ENCODE measurements at regions not wholly inside any gene's neighbourhood (a gene's known extent, or its start where the extent isn't known, plus 50 kb on each side); places are given as distances from the start of the nearest gene placed in this dataset.

- no peak for DNase-seq
Measured at GRCh38 chr20:48571949-48572847, 255.6 kb downstream of the PREX1 start.

GRCh38 chr20:48569679-48570078 lies 258.1 kb downstream of the PREX1 start:
- DNase-seq, result no peak

GRCh38 chr20:48568520-48568919 lies 259.3 kb downstream of the PREX1 start:
- no peak for DNase-seq

GRCh38 chr20:48567145-48567544 lies 260.7 kb downstream of the PREX1 start:
- DNase-seq, result no peak

GRCh38 chr20:48564982-48565539 lies 262.7 kb downstream of the PREX1 start:
- DNase-seq, result no peak

- no peak for DNase-seq
Measured at GRCh38 chr20:48563191-48563870, 264.5 kb downstream of the PREX1 start.

GRCh38 chr20:48562586-48563116 lies 265.1 kb downstream of the PREX1 start:
- no peak for DNase-seq

- no peak for DNase-seq
Measured at GRCh38 chr20:48558906-48559305, 268.9 kb downstream of the PREX1 start.

GRCh38 chr20:48557380-48557779 lies 270.4 kb downstream of the PREX1 start:
- DNase-seq, result no peak

GRCh38 chr20:48556956-48557355 lies 270.8 kb downstream of the PREX1 start:
- no peak for DNase-seq

- DNase-seq, result no peak
Measured at GRCh38 chr20:48552550-48552949, 275.2 kb downstream of the PREX1 start.

GRCh38 chr20:48550814-48551213 lies 277.0 kb downstream of the PREX1 start:
- no peak for DNase-seq

GRCh38 chr20:48547664-48548063 lies 280.1 kb downstream of the PREX1 start:
- no peak for DNase-seq

GRCh38 chr20:48544402-48545339 lies 283.1 kb downstream of the PREX1 start:
- DNase-seq, result no peak

GRCh38 chr20:48541581-48542071 lies 286.2 kb downstream of the PREX1 start:
- DNase-seq, result no peak

- DNase-seq, result no peak
Measured at GRCh38 chr20:48538856-48539255, 288.9 kb downstream of the PREX1 start.

- DNase-seq, result no peak
Measured at GRCh38 chr20:48538058-48538825, 289.6 kb downstream of the PREX1 start.

GRCh38 chr20:48536206-48536605 lies 291.6 kb downstream of the PREX1 start:
- no peak for DNase-seq

- DNase-seq, result no peak
Measured at GRCh38 chr20:48535556-48535955, 292.2 kb downstream of the PREX1 start.

- no peak for DNase-seq
Measured at GRCh38 chr20:48532028-48532427, 295.8 kb downstream of the PREX1 start.

GRCh38 chr20:48531505-48531904 lies 296.3 kb downstream of the PREX1 start:
- peak; percentile 51 for DNase-seq
